ENCODE measurements at regions not wholly inside any gene's neighbourhood (a gene's known extent, or its start where the extent isn't known, plus 50 kb on each side); places are given as distances from the start of the nearest gene placed in this dataset.

GRCh38 chr15:29420188-29420587 lies 150.6 kb upstream of the NSMCE3 start:
- no peak for DNase-seq

- DNase-seq, result no peak
Measured at GRCh38 chr15:29418931-29419330, 149.3 kb upstream of the NSMCE3 start.

GRCh38 chr15:29418178-29418577 lies 148.6 kb upstream of the NSMCE3 start:
- no peak for DNase-seq

- DNase-seq, result no peak
Measured at GRCh38 chr15:29411299-29411698, 141.7 kb upstream of the NSMCE3 start.

GRCh38 chr15:29410338-29410737 lies 140.7 kb upstream of the NSMCE3 start:
- no peak for DNase-seq

GRCh38 chr15:29409890-29410289 lies 140.3 kb upstream of the NSMCE3 start:
- no peak for DNase-seq

GRCh38 chr15:29405564-29405963 lies 135.9 kb upstream of the NSMCE3 start:
- no peak for DNase-seq

GRCh38 chr15:29403772-29404171 lies 134.2 kb upstream of the NSMCE3 start:
- no peak for DNase-seq

GRCh38 chr15:29401644-29402043 lies 132.0 kb upstream of the NSMCE3 start:
- DNase-seq, result no peak

GRCh38 chr15:29400701-29401100 lies 131.1 kb upstream of the NSMCE3 start:
- DNase-seq, result no peak

GRCh38 chr15:29398907-29399306 lies 129.3 kb upstream of the NSMCE3 start:
- no peak for DNase-seq

- no peak for DNase-seq
Measured at GRCh38 chr15:29396176-29396811, 126.7 kb upstream of the NSMCE3 start.

- DNase-seq, result no peak
Measured at GRCh38 chr15:29393443-29393842, 123.8 kb upstream of the NSMCE3 start.

GRCh38 chr15:29392358-29392757 lies 122.7 kb upstream of the NSMCE3 start:
- DNase-seq, result no peak

- no peak for DNase-seq
Measured at GRCh38 chr15:29390051-29390450, 120.4 kb upstream of the NSMCE3 start.

GRCh38 chr15:29386523-29386922 lies 116.9 kb upstream of the NSMCE3 start:
- no peak for DNase-seq

GRCh38 chr15:29383367-29383766 lies 113.7 kb upstream of the NSMCE3 start:
- no peak for DNase-seq

- DNase-seq, result no peak
Measured at GRCh38 chr15:29382862-29383261, 113.2 kb upstream of the NSMCE3 start.

- DNase-seq, result no peak
Measured at GRCh38 chr15:29380466-29380865, 110.8 kb upstream of the NSMCE3 start.

- no peak for DNase-seq
Measured at GRCh38 chr15:29379647-29380046, 110.0 kb upstream of the NSMCE3 start.

GRCh38 chr15:29377161-29377560 lies 107.5 kb upstream of the NSMCE3 start:
- no peak for DNase-seq

- no peak for DNase-seq
Measured at GRCh38 chr15:29376590-29376989, 107.0 kb upstream of the NSMCE3 start.

- no peak for DNase-seq
Measured at GRCh38 chr15:29369261-29369660, 99.6 kb upstream of the NSMCE3 start.

GRCh38 chr15:29364426-29365078 lies 94.9 kb upstream of the NSMCE3 start:
- DNase-seq, result no peak

- DNase-seq, result no peak
Measured at GRCh38 chr15:29361560-29361959, 91.9 kb upstream of the NSMCE3 start.
